ENCODE measurements at regions not wholly inside any gene's neighbourhood (a gene's known extent, or its start where the extent isn't known, plus 50 kb on each side); places are given as distances from the start of the nearest gene placed in this dataset.

DNA sequence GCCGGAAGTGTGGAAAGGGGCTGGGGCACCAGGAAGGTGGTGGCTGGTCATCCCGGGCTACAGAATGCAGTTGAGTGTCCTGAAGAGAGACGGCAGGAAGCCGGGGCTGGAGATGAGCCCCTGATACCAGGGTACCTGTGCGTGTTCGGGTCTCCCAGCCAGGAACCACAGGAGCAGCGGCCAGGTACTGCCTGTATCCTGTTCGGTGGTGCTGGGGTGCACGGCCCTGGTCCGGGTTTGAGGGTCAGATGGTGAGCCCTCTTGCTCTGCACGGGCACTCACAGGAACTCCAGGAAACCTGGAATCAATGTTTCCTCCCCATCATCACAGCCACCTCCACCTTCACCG lies 253.1 kb upstream of the B3GAT1 start:
- Histone ChIP-seq H3K27me3 (ENCODE audit: low read depth, low read length) (no peaks in the 10 kb centered on the region), H3K9me3 (ENCODE audit: control insufficient read depth in 1 of 2, low read length in 2 of 2) (no peaks in the 10 kb centered on the region), H3K27ac (ENCODE audit: low read length) (no peak overlapping the region), H3K4me1 (ENCODE audit: control insufficient read depth in 1 of 2, insufficient read depth in 2 of 2, low read length in 2 of 2) (no peaks in the 10 kb centered on the region), H3K4me3 (ENCODE audit: low read depth in 1 of 2, low read length in 2 of 2) (no peak overlapping the region), H3K36me3 (ENCODE audit: control insufficient read depth in 1 of 2, insufficient read depth in 2 of 2, low read length in 2 of 2) (no peaks in the 10 kb centered on the region)

- no peaks in the 10 kb centered on the region for H3K4me1 ChIP-seq (ENCODE audit: control insufficient read depth in 1 of 2, insufficient read depth in 2 of 2, low read length in 2 of 2)
- H3K9me3 ChIP-seq (ENCODE audit: control insufficient read depth in 1 of 2, low read length in 2 of 2), result no peaks in the 10 kb centered on the region
- H3K27ac ChIP-seq (ENCODE audit: low read length), result no peak overlapping the region
- H3K27me3 ChIP-seq (ENCODE audit: low read depth, low read length), result no peaks in the 10 kb centered on the region
- no peaks in the 10 kb centered on the region for H3K36me3 ChIP-seq (ENCODE audit: control insufficient read depth in 1 of 2, insufficient read depth in 2 of 2, low read length in 2 of 2)
- no peak overlapping the region for H3K4me3 ChIP-seq (ENCODE audit: low read depth in 1 of 2, low read length in 2 of 2)
Observed at GRCh38 chr11:134664447-134665187, 252.6 kb upstream of the B3GAT1 start.

- Histone ChIP-seq H3K27me3 (ENCODE audit: low read depth, low read length) (no peaks in the 10 kb centered on the region), H3K4me3 (ENCODE audit: low read depth in 1 of 2, low read length in 2 of 2) (no peak overlapping the region), H3K27ac (ENCODE audit: low read length) (no peak overlapping the region), H3K36me3 (ENCODE audit: control insufficient read depth in 1 of 2, insufficient read depth in 2 of 2, low read length in 2 of 2) (no peaks in the 10 kb centered on the region), H3K9me3 (ENCODE audit: control insufficient read depth in 1 of 2, low read length in 2 of 2) (no peaks in the 10 kb centered on the region), H3K4me1 (ENCODE audit: control insufficient read depth in 1 of 2, insufficient read depth in 2 of 2, low read length in 2 of 2) (no peaks in the 10 kb centered on the region)
Observed at GRCh38 chr11:134663506-134664313, 251.7 kb upstream of the B3GAT1 start.

DNA sequence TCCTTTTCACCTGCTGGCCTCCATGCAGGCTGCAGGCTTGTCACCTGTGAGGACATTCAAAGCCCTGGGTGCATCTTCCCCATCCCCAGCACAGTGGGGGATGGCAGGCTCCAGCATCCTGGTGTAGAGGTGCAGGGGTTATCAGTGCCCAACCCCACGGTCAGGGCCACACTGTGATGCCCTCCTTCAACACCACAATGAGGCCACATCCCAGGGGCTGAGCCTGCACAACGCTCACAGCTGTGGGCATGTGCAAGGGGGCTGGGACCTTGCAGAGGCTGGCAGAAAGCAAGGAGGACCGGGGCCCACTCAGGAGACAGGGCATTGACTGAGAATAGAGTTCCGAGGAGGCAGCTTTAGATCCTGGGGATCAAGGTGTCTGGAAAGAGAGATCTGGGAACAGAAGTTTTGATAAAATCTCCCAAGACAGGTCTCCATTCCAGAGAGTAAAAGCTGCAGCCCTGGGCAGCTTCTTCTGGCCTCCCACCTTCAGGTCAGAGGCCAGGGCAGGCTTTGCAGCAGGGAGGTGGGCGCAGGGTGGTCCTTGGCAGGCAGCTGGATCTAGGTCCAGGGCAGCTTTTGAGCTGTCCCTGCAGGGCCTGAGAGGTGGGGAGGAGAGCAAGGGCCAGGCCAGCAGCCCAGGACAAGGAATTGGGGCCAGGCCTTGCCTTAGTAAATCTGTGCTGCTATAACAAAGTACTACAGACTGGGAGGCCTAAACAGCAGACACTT lies 250.8 kb upstream of the B3GAT1 start:
- Histone ChIP-seq H3K36me3 (ENCODE audit: control insufficient read depth in 1 of 2, insufficient read depth in 2 of 2, low read length in 2 of 2) (no peaks in the 10 kb centered on the region), H3K9me3 (ENCODE audit: control insufficient read depth in 1 of 2, low read length in 2 of 2) (no peaks in the 10 kb centered on the region), H3K4me1 (ENCODE audit: control insufficient read depth in 1 of 2, insufficient read depth in 2 of 2, low read length in 2 of 2) (no peaks in the 10 kb centered on the region), H3K4me3 (ENCODE audit: low read depth in 1 of 2, low read length in 2 of 2) (no peak overlapping the region), H3K27me3 (ENCODE audit: low read depth, low read length) (no peaks in the 10 kb centered on the region), H3K27ac (ENCODE audit: low read length) (no peak overlapping the region)

DNA sequence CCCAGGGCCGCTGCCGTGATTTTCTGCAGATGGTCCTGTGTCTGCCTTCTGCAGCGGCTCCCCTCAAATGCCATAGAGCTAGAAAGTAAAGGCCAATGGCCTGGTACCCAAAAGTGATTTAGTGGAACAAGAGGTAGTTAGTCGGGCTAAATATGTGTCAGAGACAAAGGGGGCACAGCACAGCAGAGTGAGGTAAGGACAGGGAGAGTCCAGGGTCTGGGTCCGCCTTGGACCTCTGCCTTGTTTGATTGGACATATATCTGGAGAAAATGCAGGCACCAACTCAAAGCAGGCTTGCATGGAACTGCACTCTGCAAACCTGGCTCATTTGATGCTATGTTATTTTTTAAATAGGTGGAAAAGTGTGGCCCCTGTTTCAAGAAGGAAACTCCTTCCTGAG lies 249.6 kb upstream of the B3GAT1 start:
- H3K4me1 ChIP-seq (ENCODE audit: control insufficient read depth in 1 of 2, insufficient read depth in 2 of 2, low read length in 2 of 2), result no peaks in the 10 kb centered on the region
- H3K27ac ChIP-seq (ENCODE audit: low read length), result no peak overlapping the region
- H3K36me3 ChIP-seq (ENCODE audit: control insufficient read depth in 1 of 2, insufficient read depth in 2 of 2, low read length in 2 of 2), result no peaks in the 10 kb centered on the region
- no peaks in the 10 kb centered on the region for H3K9me3 ChIP-seq (ENCODE audit: control insufficient read depth in 1 of 2, low read length in 2 of 2)
- H3K27me3 ChIP-seq (ENCODE audit: low read depth, low read length), result no peaks in the 10 kb centered on the region
- no peak overlapping the region for H3K4me3 ChIP-seq (ENCODE audit: low read depth in 1 of 2, low read length in 2 of 2)

- Histone ChIP-seq H3K36me3 (ENCODE audit: control insufficient read depth in 1 of 2, insufficient read depth in 2 of 2, low read length in 2 of 2) (no peaks in the 10 kb centered on the region), H3K4me3 (ENCODE audit: low read depth in 1 of 2, low read length in 2 of 2) (no peak overlapping the region), H3K27ac (ENCODE audit: low read length) (no peak overlapping the region), H3K27me3 (ENCODE audit: low read depth, low read length) (no peaks in the 10 kb centered on the region), H3K4me1 (ENCODE audit: control insufficient read depth in 1 of 2, insufficient read depth in 2 of 2, low read length in 2 of 2) (no peaks in the 10 kb centered on the region), H3K9me3 (ENCODE audit: control insufficient read depth in 1 of 2, low read length in 2 of 2) (no peaks in the 10 kb centered on the region)
Observed at GRCh38 chr11:134660416-134660815, 248.4 kb upstream of the B3GAT1 start.

GRCh38 chr11:134659882-134660281 lies 247.8 kb upstream of the B3GAT1 start:
- no peak overlapping the region for H3K4me3 ChIP-seq (ENCODE audit: low read depth in 1 of 2, low read length in 2 of 2)
- H3K36me3 ChIP-seq (ENCODE audit: control insufficient read depth in 1 of 2, insufficient read depth in 2 of 2, low read length in 2 of 2), result no peaks in the 10 kb centered on the region
- H3K4me1 ChIP-seq (ENCODE audit: control insufficient read depth in 1 of 2, insufficient read depth in 2 of 2, low read length in 2 of 2), result no peaks in the 10 kb centered on the region
- H3K9me3 ChIP-seq (ENCODE audit: control insufficient read depth in 1 of 2, low read length in 2 of 2), result no peaks in the 10 kb centered on the region
- no peak overlapping the region for H3K27ac ChIP-seq (ENCODE audit: low read length)
- no peaks in the 10 kb centered on the region for H3K27me3 ChIP-seq (ENCODE audit: low read depth, low read length)

DNA sequence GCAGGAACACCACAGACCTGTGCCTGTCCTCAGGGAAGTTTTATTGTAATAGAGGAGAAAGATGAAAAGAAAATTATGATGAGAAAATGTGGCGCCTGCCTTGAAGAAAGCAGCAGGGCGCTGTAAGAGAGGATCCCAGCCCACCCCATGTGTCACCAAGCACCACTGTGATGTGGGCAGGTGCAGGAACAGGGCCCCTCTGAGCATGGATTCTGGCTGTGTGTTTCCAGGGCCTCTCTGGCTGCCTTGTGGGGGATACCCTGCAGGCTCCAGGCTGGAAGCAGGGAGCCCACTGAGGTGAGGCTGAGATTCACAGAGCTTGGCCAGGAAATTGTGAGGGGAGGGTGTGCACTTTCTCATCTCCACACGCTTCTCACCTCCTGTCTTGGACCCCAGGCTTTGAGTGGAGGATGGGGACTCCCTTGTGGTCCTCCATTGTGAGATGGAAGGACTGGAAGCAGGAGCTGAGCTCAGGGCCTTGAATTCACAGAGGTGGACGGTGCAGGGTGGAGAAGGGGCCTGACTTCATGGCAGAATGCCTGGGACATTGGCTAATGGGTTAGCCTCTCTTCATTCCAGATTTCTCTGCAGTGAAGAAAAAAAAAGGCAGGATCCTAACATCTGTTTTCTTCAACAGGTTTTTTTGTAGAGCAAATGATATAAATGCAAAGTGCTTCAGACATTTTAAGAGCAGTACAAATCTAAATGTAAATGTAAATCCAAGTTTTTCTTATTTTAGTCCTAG lies 246.6 kb upstream of the B3GAT1 start:
- Histone ChIP-seq H3K9me3 (ENCODE audit: control insufficient read depth in 1 of 2, low read length in 2 of 2) (no peaks in the 10 kb centered on the region), H3K27me3 (ENCODE audit: low read depth, low read length) (no peaks in the 10 kb centered on the region), H3K27ac (ENCODE audit: low read length) (no peak overlapping the region), H3K36me3 (ENCODE audit: control insufficient read depth in 1 of 2, insufficient read depth in 2 of 2, low read length in 2 of 2) (no peaks in the 10 kb centered on the region), H3K4me1 (ENCODE audit: control insufficient read depth in 1 of 2, insufficient read depth in 2 of 2, low read length in 2 of 2) (no peaks in the 10 kb centered on the region), H3K4me3 (ENCODE audit: low read depth in 1 of 2, low read length in 2 of 2) (no peak overlapping the region)

DNA sequence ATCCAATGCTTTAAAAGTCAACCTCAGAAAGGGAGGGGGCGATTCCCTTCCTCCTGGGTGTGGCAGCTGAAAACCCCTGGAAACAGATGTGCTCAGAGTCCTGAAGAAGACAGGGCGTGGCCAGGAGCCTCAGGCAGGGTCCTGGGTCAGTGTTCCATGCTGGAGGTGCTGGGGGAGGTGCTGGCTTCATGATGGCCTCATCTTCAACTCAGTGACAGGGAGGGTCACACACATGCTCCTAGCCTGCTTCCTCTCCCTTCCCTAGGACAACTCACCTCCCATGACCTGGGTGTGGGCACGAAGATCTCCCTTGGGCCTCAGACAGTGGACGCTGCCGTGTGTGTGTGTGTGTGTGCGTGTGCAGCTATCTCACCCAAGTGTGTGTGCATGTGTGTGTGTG lies 245.6 kb upstream of the B3GAT1 start:
- Histone ChIP-seq H3K36me3 (ENCODE audit: control insufficient read depth in 1 of 2, insufficient read depth in 2 of 2, low read length in 2 of 2) (no peaks in the 10 kb centered on the region), H3K4me1 (ENCODE audit: control insufficient read depth in 1 of 2, insufficient read depth in 2 of 2, low read length in 2 of 2) (no peaks in the 10 kb centered on the region), H3K27me3 (ENCODE audit: low read depth, low read length) (no peaks in the 10 kb centered on the region), H3K4me3 (ENCODE audit: low read depth in 1 of 2, low read length in 2 of 2) (no peak overlapping the region), H3K27ac (ENCODE audit: low read length) (no peak overlapping the region), H3K9me3 (ENCODE audit: control insufficient read depth in 1 of 2, low read length in 2 of 2) (no peaks in the 10 kb centered on the region)

GRCh38 chr11:134656861-134657540 lies 245.0 kb upstream of the B3GAT1 start:
- H3K27ac ChIP-seq (ENCODE audit: low read length), result no peak overlapping the region
- no peak overlapping the region for H3K4me3 ChIP-seq (ENCODE audit: low read depth in 1 of 2, low read length in 2 of 2)
- H3K36me3 ChIP-seq (ENCODE audit: control insufficient read depth in 1 of 2, insufficient read depth in 2 of 2, low read length in 2 of 2), result no peaks in the 10 kb centered on the region
- no peaks in the 10 kb centered on the region for H3K9me3 ChIP-seq (ENCODE audit: control insufficient read depth in 1 of 2, low read length in 2 of 2)
- no peaks in the 10 kb centered on the region for H3K4me1 ChIP-seq (ENCODE audit: control insufficient read depth in 1 of 2, insufficient read depth in 2 of 2, low read length in 2 of 2)
- no peaks in the 10 kb centered on the region for H3K27me3 ChIP-seq (ENCODE audit: low read depth, low read length)
